Caco-2 (cell line): ENCODE measurements at regions not wholly inside any gene's neighbourhood (a gene's known extent, or its start where the extent isn't known, plus 50 kb on each side); places are given as distances from the start of the nearest gene placed in this dataset.

Experiments used
- BruUV-seq: library from RNA; stranded (reverse); fragments of 400-500 nt; replicated peaks from 2 replicates; lab custom pipeline; 2021; lab: Mats Ljungman, UMichigan
- CTCF ChIA-PET: fragments of 300-600 bp; sonication (Branson Sonifier 250); formaldehyde crosslinking; loops from one replicate; lab custom pipeline; 2022; ENCODE audit warnings: antibody characterized with exemption; lab: Charles Lee
- POLR2A ChIA-PET: fragments of 300-600 bp; sonication (Branson Sonifier 250); formaldehyde crosslinking; loops from one replicate; lab custom pipeline; 2022; ENCODE audit warnings: antibody characterized with exemption; lab: Charles Lee
- DNase-seq, 2 experiments: peaks; one replicate each; pipeline versions ENCODE4 v3.0.0 to v3.0.0-alpha.2; 2020 to 2022
- H3K27me3 ChIP-seq: replicated peaks from 2 replicates; pipeline ENCODE4 v1.6.0; 2011; ENCODE audit warnings: low read length; ENCODE audit not compliant: control insufficient read depth, insufficient read depth
- H3K36me3 ChIP-seq: 2 replicates; pipeline ENCODE4 v1.5.1; 2011; ENCODE audit warnings: low read length; ENCODE audit not compliant: control insufficient read depth, insufficient read depth
- H3K4me1 ChIP-seq: fragments of 250-450 bp; sonication (Bioruptor Pico); 2 replicates; pipeline ENCODE4 v1.5.1; 2020; ENCODE audit warnings: mild to moderate bottlenecking
- H3K4me3 ChIP-seq: 2 replicates; pipeline ENCODE4 v1.5.1; 2011; ENCODE audit warnings: low read depth, mild to moderate bottlenecking, control low read depth, low read length
- H3K9me3 ChIP-seq: fragments of 250-450 bp; sonication (Bioruptor Pico); 2 replicates; pipeline ENCODE4 v1.5.1; 2020; ENCODE audit warnings: mild to moderate bottlenecking, moderate library complexity
- H3K27ac Mint-ChIP-seq: one replicate; pipeline ENCODE4 v1.8.0; 2022; ENCODE audit warnings: mixed read lengths; ENCODE audit not compliant: unreplicated experiment
- H3K27me3 Mint-ChIP-seq: one replicate; pipeline ENCODE4 v1.8.0; 2022; ENCODE audit warnings: mixed read lengths; ENCODE audit not compliant: insufficient read depth, unreplicated experiment
- H3K36me3 Mint-ChIP-seq: one replicate; pipeline ENCODE4 v1.8.0; 2022; ENCODE audit warnings: mild to moderate bottlenecking, mixed read lengths; ENCODE audit not compliant: insufficient read depth, unreplicated experiment
- H3K4me1 Mint-ChIP-seq: one replicate; pipeline ENCODE4 v1.8.0; 2022; ENCODE audit warnings: low read depth, mixed read lengths; ENCODE audit not compliant: unreplicated experiment
- H3K4me3 Mint-ChIP-seq: one replicate; pipeline ENCODE4 v1.8.0; 2022; ENCODE audit warnings: mild to moderate bottlenecking, moderate library complexity, mixed read lengths; ENCODE audit not compliant: unreplicated experiment
- H3K9me3 Mint-ChIP-seq: one replicate; pipeline ENCODE4 v1.8.0; 2022; ENCODE audit warnings: mixed read lengths; ENCODE audit not compliant: unreplicated experiment
- CTCF ChIP-seq, 2 experiments: fragments of 200-600 bp in 1 of 2; IDR thresholded peaks; 1 replicate in 1 of 2; 2 replicates in 1 of 2; pipeline versions ENCODE4 v1.5.1 to v1.8.0; 2011 to 2022; ENCODE audit warnings: antibody characterized with exemption in 1 of 2, control low read depth in 1 of 2, inconsistent platforms in 1 of 2, low read depth in 1 of 2, low read length in 1 of 2, mild to moderate bottlenecking in 1 of 2, moderate library complexity in 1 of 2; ENCODE audit not compliant: insufficient read depth in 1 of 2, severe bottlenecking in 1 of 2, unreplicated experiment in 1 of 2
- intact Hi-C: fragments of 100-400 bp; cut with micrococcal nuclease; formaldehyde crosslinking; loops from one replicate; pipeline ENCODE4 v1.10.0; 2022; ENCODE audit not compliant: unreplicated experiment

- no peak overlapping the region for H3K27ac Mint-ChIP-seq
- intact Hi-C loops, result loop anchor here (5.0 kb wide), 1 partner anchor 65 kb away; no protein-coding TSS in a partner anchor
Observed at GRCh38 chr17:55652114-55652823, 70.4 kb downstream of the TMEM100 start.

GRCh38 chr17:55649957-55650597 is 72.6 kb downstream of the TMEM100 start:
- Mint-ChIP-seq H3K4me1 (no peaks in the 10 kb centered on the region), H3K36me3 (no peaks in the 10 kb centered on the region), H3K9me3 (no peaks in the 10 kb centered on the region), H3K4me3 (no peak overlapping the region), H3K27ac (no peak overlapping the region), H3K27me3 (peaks cover 24% of the 10 kb centered on the region)
- no peaks in the 10 kb centered on the region for H3K9me3 ChIP-seq
- CTCF ChIA-PET, result no interaction called here
- intact Hi-C loops, result loop anchor here (5.0 kb wide), 1 partner anchor 67 kb away; no protein-coding TSS in a partner anchor
- POLR2A ChIA-PET, result no interaction called here
- H3K27me3 ChIP-seq, result no peaks in the 10 kb centered on the region
- DNase-seq, result no peak
- H3K36me3 ChIP-seq, result no peaks in the 10 kb centered on the region
- no peak for TF ChIP-seq CTCF (IDR thresholded peaks at IDR 0.05; ENCODE audit: insufficient read depth in 1 of 2, low read depth in 1 of 2, low read length in 1 of 2, severe bottlenecking in 1 of 2, unreplicated experiment in 1 of 2)
- no peaks in the 10 kb centered on the region for H3K4me1 ChIP-seq
- BruUV-seq, result no TSS peak
- H3K4me3 ChIP-seq, result no peak overlapping the region

More at GRCh38 chr17:55652114-55652823, 70.4 kb downstream of the TMEM100 start:
- H3K4me3 Mint-ChIP-seq, result no peak overlapping the region
- H3K4me1 Mint-ChIP-seq, result no peaks in the 10 kb centered on the region
- H3K36me3 Mint-ChIP-seq, result no peaks in the 10 kb centered on the region
- H3K9me3 ChIP-seq, result no peaks in the 10 kb centered on the region
- H3K4me3 ChIP-seq, result no peak overlapping the region
- H3K27me3 ChIP-seq, result no peaks in the 10 kb centered on the region
- ChIA-PET CTCF (no interaction called here), POLR2A (no interaction called here)
- H3K27me3 Mint-ChIP-seq, result peaks cover 26% of the 10 kb centered on the region
- TF ChIP-seq CTCF (IDR thresholded peaks at IDR 0.05; ENCODE audit: insufficient read depth in 1 of 2, low read depth in 1 of 2, low read length in 1 of 2, severe bottlenecking in 1 of 2, unreplicated experiment in 1 of 2), result no peak
- DNase-seq, result no peak
- no TSS peak for BruUV-seq
- H3K4me1 ChIP-seq, result no peaks in the 10 kb centered on the region
- H3K36me3 ChIP-seq, result no peaks in the 10 kb centered on the region
- no peaks in the 10 kb centered on the region for H3K9me3 Mint-ChIP-seq

GRCh38 chr17:55648086-55648485 is 74.6 kb downstream of the TMEM100 start:
- intact Hi-C loops, result no loop called here
- no peaks in the 10 kb centered on the region for H3K36me3 ChIP-seq
- CTCF ChIA-PET, result no interaction called here
- TF ChIP-seq CTCF (IDR thresholded peaks at IDR 0.05; ENCODE audit: insufficient read depth in 1 of 2, low read depth in 1 of 2, low read length in 1 of 2, severe bottlenecking in 1 of 2, unreplicated experiment in 1 of 2), result no peak
- H3K4me3 Mint-ChIP-seq, result no peak overlapping the region
- DNase-seq, result no peak
- H3K27me3 Mint-ChIP-seq, result peaks cover 34% of the 10 kb centered on the region
- H3K9me3 ChIP-seq, result no peaks in the 10 kb centered on the region
- no peaks in the 10 kb centered on the region for H3K27me3 ChIP-seq
- no peak overlapping the region for H3K4me3 ChIP-seq
- H3K4me1 ChIP-seq, result no peaks in the 10 kb centered on the region; the same call in 1 of the 2 replicates
- BruUV-seq, result no TSS peak
- no peaks in the 10 kb centered on the region for H3K36me3 Mint-ChIP-seq
- no peaks in the 10 kb centered on the region for H3K4me1 Mint-ChIP-seq
- no peak overlapping the region for H3K27ac Mint-ChIP-seq
- POLR2A ChIA-PET, result no interaction called here
- no peaks in the 10 kb centered on the region for H3K9me3 Mint-ChIP-seq
